Liver (tissue), 8 donors: ENCODE measurements at regions not wholly inside any gene's neighbourhood (a gene's known extent, or its start where the extent isn't known, plus 50 kb on each side); places are given as distances from the start of the nearest gene placed in this dataset.

Experiments
- DNase-seq: peaks from one replicate; pipeline ENCODE4 v3.0.0-alpha.2; 2017; ENCODE audit warnings: low spot score
- H3K27ac ChIP-seq, 2 donors: one replicate each; pipeline ENCODE4 v1.7.0; 2013; ENCODE audit warnings: inconsistent platforms in 2 of 2, low read length in 2 of 2, control low read depth in 1 of 2, low read depth in 1 of 2, mild to moderate bottlenecking in 1 of 2
- H3K27me3 ChIP-seq, 4 donors: one replicate each; pipeline versions ENCODE4 v1.6.1 to v1.7.0; 2013; ENCODE audit warnings: low read length in 3 of 4, inconsistent platforms in 1 of 4, mild to moderate bottlenecking in 1 of 4, moderate library complexity in 1 of 4; ENCODE audit not compliant: control insufficient read depth in 4 of 4, insufficient read depth in 4 of 4
- H3K36me3 ChIP-seq, 4 donors: one replicate each; pipeline versions ENCODE4 v1.6.1 to v1.7.0; 2013; ENCODE audit warnings: low read length in 3 of 4, mild to moderate bottlenecking in 3 of 4, low read depth in 1 of 4, moderate library complexity in 1 of 4; ENCODE audit not compliant: control insufficient read depth in 4 of 4, insufficient read depth in 3 of 4
- H3K4me1 ChIP-seq, 4 donors: one replicate each; pipeline versions ENCODE4 v1.6.1 to v1.7.0; 2013; ENCODE audit warnings: low read length in 3 of 4, mild to moderate bottlenecking in 3 of 4, moderate library complexity in 1 of 4; ENCODE audit not compliant: control insufficient read depth in 4 of 4, insufficient read depth in 4 of 4
- H3K4me3 ChIP-seq, 3 donors: one replicate each; pipeline versions ENCODE4 v1.6.1 to v1.7.0; 2013; ENCODE audit warnings: low read length in 3 of 3, control low read depth in 1 of 3, low read depth in 1 of 3, mild to moderate bottlenecking in 1 of 3
- H3K9ac ChIP-seq, 2 donors: one replicate each; pipeline ENCODE4 v1.7.0; 2013; ENCODE audit warnings: low read length in 2 of 2, mild to moderate bottlenecking in 2 of 2, moderate library complexity in 2 of 2, control low read depth in 1 of 2, low read depth in 1 of 2
- H3K9me3 ChIP-seq, 4 donors: one replicate each; pipeline versions ENCODE4 v1.6.1 to v1.7.0; 2013; ENCODE audit warnings: low read length in 3 of 4; ENCODE audit not compliant: control insufficient read depth in 4 of 4
- CTCF ChIP-seq: fragments of 150-350 bp; IDR thresholded peaks from 2 replicates; pipeline ENCODE4 v1.5.1; 2017; ENCODE audit warnings: improper control_type of control experiment, low read depth, low read length; ENCODE audit not compliant: missing input control
- EGR1 ChIP-seq, 2 donors: IDR thresholded peaks; 2 replicates each; pipeline ENCODE4 v1.6.1; 2016 to 2018; ENCODE audit warnings: antibody characterized with exemption in 2 of 2, low read depth in 2 of 2
- FOXA1 ChIP-seq: IDR thresholded peaks from 2 replicates; pipeline ENCODE4 v1.6.1; 2016; ENCODE audit warnings: antibody characterized with exemption
- FOXA2 ChIP-seq: IDR thresholded peaks from 2 replicates; pipeline ENCODE4 v1.6.1; 2016; ENCODE audit warnings: antibody characterized with exemption
- GABPA ChIP-seq, 2 donors: IDR thresholded peaks in 1 of 2; conservative IDR thresholded peaks in 1 of 2; 2 replicates each; pipeline ENCODE4 v1.6.1; 2016; ENCODE audit warnings: antibody characterized with exemption in 2 of 2, mild to moderate bottlenecking in 1 of 2, moderate library complexity in 1 of 2
- HNF4A ChIP-seq, 2 donors: conservative IDR thresholded peaks; 2 replicates each; pipeline ENCODE4 v1.6.1; 2016; ENCODE audit warnings: antibody characterized with exemption in 2 of 2, mild to moderate bottlenecking in 2 of 2
- HNF4G ChIP-seq: IDR thresholded peaks from 2 replicates; pipeline ENCODE4 v1.6.1; 2016; ENCODE audit warnings: antibody characterized with exemption
- JUND ChIP-seq, 2 donors: IDR thresholded peaks; 2 replicates each; pipeline ENCODE4 v1.6.1; 2016; ENCODE audit warnings: antibody characterized with exemption in 2 of 2
- MAX ChIP-seq: IDR thresholded peaks from 2 replicates; pipeline ENCODE4 v1.6.1; 2016; ENCODE audit warnings: antibody characterized with exemption
- NR2F2 ChIP-seq: IDR thresholded peaks from 2 replicates; pipeline ENCODE4 v1.6.1; 2016; ENCODE audit warnings: antibody characterized with exemption
- RAD21 ChIP-seq, 2 donors: IDR thresholded peaks; 2 replicates each; pipeline ENCODE4 v1.6.1; 2016; ENCODE audit warnings: antibody characterized with exemption in 2 of 2, mild to moderate bottlenecking in 2 of 2
- RXRA ChIP-seq, 2 donors: IDR thresholded peaks; 2 replicates each; pipeline ENCODE4 v1.6.1; 2017 to 2018; ENCODE audit warnings: antibody characterized with exemption in 2 of 2, mild to moderate bottlenecking in 1 of 2
- SP1 ChIP-seq: IDR thresholded peaks from 2 replicates; pipeline ENCODE4 v1.6.1; 2018; ENCODE audit warnings: antibody characterized with exemption, mild to moderate bottlenecking
- TAF1 ChIP-seq: conservative IDR thresholded peaks from 2 replicates; pipeline ENCODE4 v1.6.1; 2016; ENCODE audit warnings: antibody characterized with exemption, mild to moderate bottlenecking
- YY1 ChIP-seq: IDR thresholded peaks from 2 replicates; pipeline ENCODE4 v1.6.1; 2016; ENCODE audit warnings: antibody characterized with exemption, mild to moderate bottlenecking
- ZBTB33 ChIP-seq: IDR thresholded peaks from 2 replicates; pipeline ENCODE4 v1.6.1; 2016; ENCODE audit warnings: antibody characterized with exemption
- WGBS: extraction: QIAGEN DNeasy Blood & Tissue Kit; methylation state at CpG from one replicate; pipeline ENCODE4 v1.1.7; 2013; 5-methylcytosine and 5-hydroxymethylcytosine counted together
- TF ChIP-seq, protein P1 (sequence below): IDR thresholded peaks from 2 replicates; pipeline ENCODE4 v1.6.1; 2016; ENCODE audit warnings: antibody characterized with exemption
- TF ChIP-seq, protein P2 (sequence below): IDR thresholded peaks from 2 replicates; pipeline ENCODE4 v1.6.1; 2016; ENCODE audit warnings: antibody characterized with exemption, mild to moderate bottlenecking
- donor health status: healthy.
- donor health status: healthy.
- donor health status: healthy.
- donor health status: healthy.
- donor health status: healthy.

- Histone ChIP-seq H3K27me3 (no peaks in the 10 kb centered on the region), H3K4me3 (no peak overlapping the region), H3K4me1 (peaks cover 0 to 7% (median under 1%) of the 10 kb centered on the region in 4 donors), H3K27ac (no peak overlapping the region), H3K9me3 (no peaks in the 10 kb centered on the region), H3K36me3 (no peaks in the 10 kb centered on the region), H3K9ac (no peak overlapping the region)
- no peak for TF ChIP-seq MAX
- TF ChIP-seq FOXA2 = no peak
- no peak for TF ChIP-seq EGR1 (IDR thresholded peaks at IDR 0.05; ENCODE audit: low read depth in 2 of 2)
- TF ChIP-seq RAD21 (IDR thresholded peaks at IDR 0.05) = no peak
- no peak for TF ChIP-seq JUND (IDR thresholded peaks at IDR 0.05)
- TF ChIP-seq NR2F2 = no peak
- no peak for TF ChIP-seq SP1
- TF ChIP-seq HNF4G = no peak
- TF ChIP-seq TAF1 = no peak
- TF ChIP-seq GABPA (IDR thresholded peaks at IDR 0.05 in 1 of 2, conservative IDR thresholded peaks at IDR 0.05 in 1 of 2) = no peak
- no peak for DNase-seq
- 92% methylated on average over 9 of the region's 9 CpGs for WGBS
Measured at GRCh38 chr13:111661776-111662175, 341.3 kb downstream of the TEX29 start.

DNA sequence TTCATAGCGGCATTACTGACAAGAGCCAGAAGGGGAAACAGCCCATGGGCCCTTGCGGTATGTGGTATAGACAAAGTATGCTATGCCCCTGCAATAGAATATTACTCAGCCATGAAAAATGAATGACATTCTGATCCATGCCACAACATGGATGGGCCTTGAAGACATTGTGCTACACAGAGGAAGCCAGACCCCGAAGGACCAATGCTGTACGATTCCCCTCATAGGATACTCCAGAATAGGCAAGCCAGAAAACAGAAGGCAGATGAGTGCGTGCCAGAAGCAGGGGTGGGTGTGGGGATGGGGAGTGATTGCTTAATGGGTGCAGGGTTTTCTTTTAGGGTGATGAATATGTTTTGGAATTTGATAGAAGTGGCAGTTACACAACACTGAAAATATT, 342.0 kb downstream of the TEX29 start:
- 95% methylated on average over 5 of the region's 5 CpGs for WGBS
- no peak overlapping the region for H3K4me3 ChIP-seq
- no peak for TF ChIP-seq HNF4A (conservative IDR thresholded peaks at IDR 0.05)
- TF ChIP-seq FOXA1 = no peak
- no peak for TF ChIP-seq EGR1 (IDR thresholded peaks at IDR 0.05; ENCODE audit: low read depth in 2 of 2)
- no peak for TF ChIP-seq YY1
- TF ChIP-seq ZBTB33 = no peak
- no peak for TF ChIP-seq JUND (IDR thresholded peaks at IDR 0.05)
- TF ChIP-seq HNF4G = no peak
- TF ChIP-seq FOXA2 = no peak
- no peak for TF ChIP-seq MAX
- no peak for TF ChIP-seq NR2F2
- TF ChIP-seq SP1 = no peak
- TF ChIP-seq RXRA (IDR thresholded peaks at IDR 0.05) = no peak
- TF ChIP-seq, protein P1, sequence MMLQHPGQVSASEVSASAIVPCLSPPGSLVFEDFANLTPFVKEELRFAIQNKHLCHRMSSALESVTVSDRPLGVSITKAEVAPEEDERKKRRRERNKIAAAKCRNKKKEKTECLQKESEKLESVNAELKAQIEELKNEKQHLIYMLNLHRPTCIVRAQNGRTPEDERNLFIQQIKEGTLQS = no peak
- no peak for TF ChIP-seq TAF1
- TF ChIP-seq, protein P2, sequence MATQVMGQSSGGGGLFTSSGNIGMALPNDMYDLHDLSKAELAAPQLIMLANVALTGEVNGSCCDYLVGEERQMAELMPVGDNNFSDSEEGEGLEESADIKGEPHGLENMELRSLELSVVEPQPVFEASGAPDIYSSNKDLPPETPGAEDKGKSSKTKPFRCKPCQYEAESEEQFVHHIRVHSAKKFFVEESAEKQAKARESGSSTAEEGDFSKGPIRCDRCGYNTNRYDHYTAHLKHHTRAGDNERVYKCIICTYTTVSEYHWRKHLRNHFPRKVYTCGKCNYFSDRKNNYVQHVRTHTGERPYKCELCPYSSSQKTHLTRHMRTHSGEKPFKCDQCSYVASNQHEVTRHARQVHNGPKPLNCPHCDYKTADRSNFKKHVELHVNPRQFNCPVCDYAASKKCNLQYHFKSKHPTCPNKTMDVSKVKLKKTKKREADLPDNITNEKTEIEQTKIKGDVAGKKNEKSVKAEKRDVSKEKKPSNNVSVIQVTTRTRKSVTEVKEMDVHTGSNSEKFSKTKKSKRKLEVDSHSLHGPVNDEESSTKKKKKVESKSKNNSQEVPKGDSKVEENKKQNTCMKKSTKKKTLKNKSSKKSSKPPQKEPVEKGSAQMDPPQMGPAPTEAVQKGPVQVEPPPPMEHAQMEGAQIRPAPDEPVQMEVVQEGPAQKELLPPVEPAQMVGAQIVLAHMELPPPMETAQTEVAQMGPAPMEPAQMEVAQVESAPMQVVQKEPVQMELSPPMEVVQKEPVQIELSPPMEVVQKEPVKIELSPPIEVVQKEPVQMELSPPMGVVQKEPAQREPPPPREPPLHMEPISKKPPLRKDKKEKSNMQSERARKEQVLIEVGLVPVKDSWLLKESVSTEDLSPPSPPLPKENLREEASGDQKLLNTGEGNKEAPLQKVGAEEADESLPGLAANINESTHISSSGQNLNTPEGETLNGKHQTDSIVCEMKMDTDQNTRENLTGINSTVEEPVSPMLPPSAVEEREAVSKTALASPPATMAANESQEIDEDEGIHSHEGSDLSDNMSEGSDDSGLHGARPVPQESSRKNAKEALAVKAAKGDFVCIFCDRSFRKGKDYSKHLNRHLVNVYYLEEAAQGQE = no peak
- TF ChIP-seq RAD21 (IDR thresholded peaks at IDR 0.05) = no peak
- no peak for TF ChIP-seq GABPA (IDR thresholded peaks at IDR 0.05 in 1 of 2, conservative IDR thresholded peaks at IDR 0.05 in 1 of 2)
- TF ChIP-seq CTCF = no peak
- H3K9ac ChIP-seq = no peak overlapping the region
- H3K36me3 ChIP-seq = no peaks in the 10 kb centered on the region
- peaks cover 0 to 7% (median under 1%) of the 10 kb centered on the region in 4 donors for H3K4me1 ChIP-seq
- H3K9me3 ChIP-seq = no peaks in the 10 kb centered on the region
- no peaks in the 10 kb centered on the region for H3K27me3 ChIP-seq
- H3K27ac ChIP-seq = no peak overlapping the region
- no peak for DNase-seq
